Epithelial cell of esophagus (primary cell): ENCODE measurements at regions not wholly inside any gene's neighbourhood (a gene's known extent, or its start where the extent isn't known, plus 50 kb on each side); places are given as distances from the start of the nearest gene placed in this dataset.

ENCODE experiments used
- DNase-seq: peaks from one replicate; pipeline ENCODE4 v3.0.0; 2010; ENCODE audit warnings: low read depth
- H3K4me3 ChIP-seq: 2 replicates; pipeline ENCODE4 v1.5.1; 2011; ENCODE audit warnings: mild to moderate bottlenecking, low read length, control low read depth
- CTCF ChIP-seq: IDR thresholded peaks from 2 replicates; pipeline ENCODE4 v1.5.1; 2011; ENCODE audit warnings: low read depth, mild to moderate bottlenecking, low read length, control low read depth, inconsistent platforms; ENCODE audit not compliant: insufficient read depth; ENCODE audit errors: missing control alignments

- H3K4me3 ChIP-seq, result no peak overlapping the region
- DNase-seq, result peak; percentile 94
- TF ChIP-seq CTCF, result no peak
These were observed 316.0 kb upstream of the MEX3C start for GRCh38 chr18:51513517-51513916.

- no peak overlapping the region for H3K4me3 ChIP-seq
- peak; percentile 90 for DNase-seq
- TF ChIP-seq CTCF, result no peak
These were observed 316.6 kb upstream of the MEX3C start for GRCh38 chr18:51514128-51514527.

- no peak for DNase-seq
- no peak for TF ChIP-seq CTCF
- H3K4me3 ChIP-seq, result no peak overlapping the region
These were observed 319.1 kb upstream of the MEX3C start for GRCh38 chr18:51516478-51517038.

GRCh38 chr18:51519571-51519970, 322.1 kb upstream of the MEX3C start:
- peak; percentile 34 for DNase-seq

GRCh38 chr18:51520676-51521180, 323.2 kb upstream of the MEX3C start:
- no peak for TF ChIP-seq CTCF
- DNase-seq, result no peak

More at GRCh38 chr18:51519571-51519970, 322.1 kb upstream of the MEX3C start:
- no peak overlapping the region for H3K4me3 ChIP-seq
- TF ChIP-seq CTCF, result no peak

GRCh38 chr18:51522338-51522737, 324.9 kb upstream of the MEX3C start:
- TF ChIP-seq CTCF, result no peak
- H3K4me3 ChIP-seq, result no peak overlapping the region
- no peak for DNase-seq

More at GRCh38 chr18:51520676-51521180, 323.2 kb upstream of the MEX3C start:
- no peak overlapping the region for H3K4me3 ChIP-seq

- TF ChIP-seq CTCF, result no peak
These were observed 325.3 kb upstream of the MEX3C start for GRCh38 chr18:51522821-51523220.

More at GRCh38 chr18:51522821-51523220, 325.3 kb upstream of the MEX3C start:
- no peak overlapping the region for H3K4me3 ChIP-seq
- DNase-seq, result peak; percentile 97
